ENCODE measurements at regions not wholly inside any gene's neighbourhood (a gene's known extent, or its start where the extent isn't known, plus 50 kb on each side); places are given as distances from the start of the nearest gene placed in this dataset.

- TF ChIP-seq CTCF (IDR thresholded peaks at IDR 0.05) (no peak), EZH2 (IDR thresholded peaks at IDR 0.05) (no peak), EZH2phosphoT487 (IDR thresholded peaks at IDR 0.05) (no peak)
Observed at GRCh38 chr2:41038408-41038807, 586.5 kb upstream of the SLC8A1 start.

Data from neural progenitor cell (in vitro differentiated cells).